Mesendoderm (in vitro differentiated cells): ENCODE measurements at regions not wholly inside any gene's neighbourhood (a gene's known extent, or its start where the extent isn't known, plus 50 kb on each side); places are given as distances from the start of the nearest gene placed in this dataset.
"Not testable (repeated sequence)": the region's sequence is repeated elsewhere in the genome, so short reads cannot be mapped to it uniquely, and the experiment has no call there.

ENCODE experiments used
- DNase-seq: peaks from one replicate; pipeline ENCODE4 v3.0.0; 2013
- H2AK5ac ChIP-seq: 2 replicates; pipeline ENCODE4 v1.6.1; 2013; ENCODE audit warnings: low read length, inconsistent platforms
- H2BK120ac ChIP-seq: 2 replicates; pipeline ENCODE4 v1.6.1; 2013; ENCODE audit warnings: low read depth, mild to moderate bottlenecking, low read length, moderate library complexity, mixed read lengths
- H2BK15ac ChIP-seq: replicated peaks from 2 replicates; pipeline ENCODE4 v1.6.1; 2013; ENCODE audit warnings: low read depth, mild to moderate bottlenecking, moderate library complexity
- H2BK5ac ChIP-seq: 2 replicates; pipeline ENCODE4 v1.6.1; 2013; ENCODE audit warnings: low read length, inconsistent platforms
- H3K18ac ChIP-seq: 2 replicates; pipeline ENCODE4 v1.6.1; 2013; ENCODE audit warnings: mild to moderate bottlenecking, low read length, mixed read lengths
- H3K23ac ChIP-seq: one replicate; pipeline ENCODE4 v1.6.1; 2013; ENCODE audit warnings: low read length
- H3K27ac ChIP-seq: 2 replicates; pipeline ENCODE4 v1.5.1; 2013; ENCODE audit warnings: low read depth, mild to moderate bottlenecking, inconsistent platforms, low read length, moderate library complexity
- H3K27me3 ChIP-seq: 2 replicates; pipeline ENCODE4 v1.6.1; 2013; ENCODE audit warnings: low read length, control low read depth, mild to moderate bottlenecking, inconsistent platforms; ENCODE audit not compliant: insufficient read depth, poor library complexity
- H3K36me3 ChIP-seq: 2 replicates; pipeline ENCODE4 v1.6.1; 2013; ENCODE audit warnings: low read length, inconsistent platforms; ENCODE audit not compliant: control insufficient read depth, insufficient read depth
- H3K4ac ChIP-seq: one replicate; pipeline ENCODE4 v1.6.1; 2013; ENCODE audit warnings: low read depth, mild to moderate bottlenecking, low read length, moderate library complexity
- H3K4me1 ChIP-seq: 2 replicates; pipeline ENCODE4 v1.6.1; 2013; ENCODE audit warnings: low read depth, low read length, inconsistent platforms; ENCODE audit not compliant: control insufficient read depth
- H3K4me2 ChIP-seq: 2 replicates; pipeline ENCODE4 v1.6.1; 2013; ENCODE audit warnings: low read length
- H3K4me3 ChIP-seq: 2 replicates; pipeline ENCODE4 v1.5.1; 2013; ENCODE audit warnings: mild to moderate bottlenecking, low read length
- H3K56ac ChIP-seq: one replicate; pipeline ENCODE4 v1.6.1; 2013; ENCODE audit warnings: low read length
- H3K79me1 ChIP-seq: 2 replicates; pipeline ENCODE4 v1.6.1; 2013; ENCODE audit warnings: low read length, inconsistent platforms
- H3K79me2 ChIP-seq: 2 replicates; pipeline ENCODE4 v1.6.1; 2013; ENCODE audit warnings: mild to moderate bottlenecking, low read length; ENCODE audit not compliant: control insufficient read depth, insufficient read depth
- H3K9ac ChIP-seq: 2 replicates; pipeline ENCODE4 v1.6.1; 2013; ENCODE audit warnings: low read length, inconsistent platforms
- H4K5ac ChIP-seq: one replicate; pipeline ENCODE4 v1.6.1; 2013; ENCODE audit warnings: low read length
- H4K8ac ChIP-seq: one replicate; pipeline ENCODE4 v1.6.1; 2013; ENCODE audit warnings: low read depth, mild to moderate bottlenecking, control low read depth, low read length, moderate library complexity
- WGBS: extraction: QIAGEN DNeasy Blood & Tissue Kit; methylation state at CpG from one replicate; pipeline ENCODE4 v1.1.7; 2013; ENCODE audit warnings: low lambda C conversion rate, missing lambda C conversion rate; ENCODE audit not compliant: insufficient coverage; ENCODE audit errors: extremely low coverage; 5-methylcytosine and 5-hydroxymethylcytosine counted together

DNA sequence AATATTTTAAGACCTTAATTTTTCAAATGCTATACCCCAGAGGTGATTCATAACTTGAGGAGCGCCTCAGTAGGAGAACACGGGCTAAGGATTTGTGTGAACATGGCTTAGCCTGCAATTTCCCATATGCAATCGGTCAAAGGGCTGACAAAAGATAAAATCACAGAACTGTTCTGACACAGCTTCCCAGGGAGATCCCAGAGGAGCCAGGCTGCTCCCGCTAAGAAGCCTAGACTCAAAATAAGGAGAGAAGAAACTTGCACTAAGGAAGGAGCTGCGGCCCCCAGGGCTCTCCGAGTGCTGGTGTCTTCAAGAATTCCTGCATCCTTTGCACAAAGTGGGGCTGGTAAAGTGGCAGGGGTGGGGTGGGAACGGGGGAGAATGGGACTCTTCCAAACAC is 106.3 kb upstream of the DLG1 start:
- H3K23ac ChIP-seq: no peak overlapping the region
- no CpG with 5 or more reads among the region's 7 CpGs for WGBS
- no peak overlapping the region for H2BK5ac ChIP-seq
- H3K56ac ChIP-seq: no peak overlapping the region
- H3K79me2 ChIP-seq: no peaks in the 10 kb centered on the region
- no peak overlapping the region for H3K4ac ChIP-seq
- no peak overlapping the region for H3K4me3 ChIP-seq
- H3K4me1 ChIP-seq: peaks cover 3% of the 10 kb centered on the region
- no peak overlapping the region for H3K9ac ChIP-seq
- H2BK15ac ChIP-seq: no peak overlapping the region
- H3K27me3 ChIP-seq: no peaks in the 10 kb centered on the region
- H2BK120ac ChIP-seq: no peak overlapping the region
- H2AK5ac ChIP-seq: no peak overlapping the region
- H3K36me3 ChIP-seq: no peaks in the 10 kb centered on the region
- H3K4me2 ChIP-seq: no peak overlapping the region
- H3K18ac ChIP-seq: no peak overlapping the region
- no peak overlapping the region for H4K8ac ChIP-seq
- DNase-seq: no peak
- H3K27ac ChIP-seq: no peak overlapping the region
- H3K79me1 ChIP-seq: no peaks in the 10 kb centered on the region
- H4K5ac ChIP-seq: no peak overlapping the region

DNA sequence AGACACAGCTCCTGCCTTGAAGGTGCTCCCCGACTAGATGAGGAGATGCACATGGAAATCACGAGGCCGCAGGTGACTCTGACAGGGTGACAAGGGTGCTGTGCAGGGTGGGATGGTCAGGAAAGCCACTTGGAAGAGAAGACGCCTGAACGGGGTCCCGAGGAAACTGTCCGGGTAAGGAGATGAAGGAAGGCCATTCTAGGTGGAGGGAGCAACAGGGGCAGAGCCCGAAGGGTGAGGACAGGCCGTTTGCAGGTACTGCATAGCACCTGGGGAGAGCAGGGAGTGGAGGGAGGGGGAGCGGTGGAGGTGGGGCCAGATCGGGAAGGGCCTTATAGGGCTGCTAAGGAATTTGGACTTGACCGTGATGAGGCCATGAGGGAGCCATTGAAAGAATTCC is 105.6 kb upstream of the DLG1 start:
- no peak overlapping the region for H3K4me3 ChIP-seq
- no peak overlapping the region for H3K23ac ChIP-seq
- H3K4me2 ChIP-seq: no peak overlapping the region
- H2BK15ac ChIP-seq: no peak overlapping the region
- peaks cover 8% of the 10 kb centered on the region for H3K4me1 ChIP-seq
- H2BK120ac ChIP-seq: no peak overlapping the region
- H2BK5ac ChIP-seq: no peak overlapping the region
- no peak overlapping the region for H3K4ac ChIP-seq
- H4K5ac ChIP-seq: no peak overlapping the region
- DNase-seq: no peak
- no peaks in the 10 kb centered on the region for H3K36me3 ChIP-seq
- no peaks in the 10 kb centered on the region for H3K79me2 ChIP-seq
- no peak overlapping the region for H3K56ac ChIP-seq
- no peaks in the 10 kb centered on the region for H3K79me1 ChIP-seq
- no peak overlapping the region for H3K18ac ChIP-seq
- H3K9ac ChIP-seq: no peak overlapping the region
- no peak overlapping the region for H4K8ac ChIP-seq
- H2AK5ac ChIP-seq: no peak overlapping the region
- H3K27ac ChIP-seq: no peak overlapping the region
- no CpG with 5 or more reads among the region's 12 CpGs for WGBS
- no peaks in the 10 kb centered on the region for H3K27me3 ChIP-seq

DNA sequence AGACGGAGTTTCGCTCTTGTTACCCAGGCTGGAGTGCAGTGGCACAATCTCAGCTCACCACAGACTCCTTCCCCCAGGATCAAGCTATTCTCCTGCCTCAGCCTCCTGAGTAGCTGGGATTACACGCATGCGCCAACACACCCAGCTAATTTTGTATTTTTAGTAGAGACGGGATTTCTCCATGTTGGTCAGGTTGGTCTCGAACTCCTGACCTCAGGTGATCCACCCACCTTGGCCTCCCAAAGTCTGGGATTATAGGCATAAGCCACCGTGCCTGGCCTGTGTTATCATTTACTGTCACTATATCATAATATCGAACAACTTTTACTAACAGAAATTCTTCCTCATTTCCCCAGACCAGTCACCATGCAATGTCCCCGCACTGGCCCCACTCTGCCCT is 104.0 kb upstream of the DLG1 start:
- not testable (repeated sequence) for H3K27ac ChIP-seq, H3K4me2 ChIP-seq, H4K8ac ChIP-seq, H3K18ac ChIP-seq, H3K36me3 ChIP-seq, H4K5ac ChIP-seq, H2BK15ac ChIP-seq, H2AK5ac ChIP-seq, H3K4ac ChIP-seq, H3K9ac ChIP-seq, H3K23ac ChIP-seq, H3K27me3 ChIP-seq, H3K4me3 ChIP-seq, H3K79me2 ChIP-seq, H3K56ac ChIP-seq, DNase-seq, H2BK5ac ChIP-seq, H3K4me1 ChIP-seq, H2BK120ac ChIP-seq, H3K79me1 ChIP-seq
- WGBS: no CpG with 5 or more reads among the region's 9 CpGs

DNA sequence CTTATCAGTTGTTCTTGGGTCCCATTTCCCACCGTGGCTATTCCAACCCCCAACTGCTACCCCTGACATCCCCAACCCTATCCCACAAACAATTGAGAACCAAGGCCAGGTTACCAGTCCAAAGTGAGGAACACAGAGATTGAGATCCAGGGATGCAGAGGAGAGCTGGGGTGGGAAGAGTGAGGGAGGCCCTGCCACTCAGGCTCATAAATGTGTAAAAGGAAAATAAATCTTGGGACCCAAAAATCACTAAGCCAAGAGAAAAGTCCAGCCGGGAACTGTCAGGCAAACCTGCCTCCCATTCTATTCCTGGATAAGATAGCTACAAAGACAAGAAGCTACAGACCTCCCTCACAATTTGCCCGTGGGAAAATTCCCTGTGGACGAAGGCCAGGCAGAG is 101.1 kb upstream of the DLG1 start:
- peak overlapping the region; percentile 78 for H4K8ac ChIP-seq
- peak overlapping the region; percentile 69 for H3K56ac ChIP-seq
- H3K79me2 ChIP-seq: no peaks in the 10 kb centered on the region
- peak overlapping the region; percentile 86 for H2BK5ac ChIP-seq
- H3K18ac ChIP-seq: peak overlapping the region; percentile 56
- H3K27ac ChIP-seq: no peak overlapping the region
- no peak overlapping the region for H3K4me3 ChIP-seq
- no peak for DNase-seq
- H3K4me2 ChIP-seq: no peak overlapping the region
- peaks cover 8% of the 10 kb centered on the region for H3K4me1 ChIP-seq
- H3K4ac ChIP-seq: no peak overlapping the region
- no peak overlapping the region for H2BK15ac ChIP-seq
- H3K23ac ChIP-seq: peak overlapping the region; percentile 48
- H3K27me3 ChIP-seq: no peaks in the 10 kb centered on the region
- WGBS: no CpG with 5 or more reads among the region's 4 CpGs
- H3K79me1 ChIP-seq: no peaks in the 10 kb centered on the region
- H2AK5ac ChIP-seq: no peak overlapping the region
- H3K9ac ChIP-seq: no peak overlapping the region
- H4K5ac ChIP-seq: peak overlapping the region; percentile 96
- no peak overlapping the region for H2BK120ac ChIP-seq
- no peaks in the 10 kb centered on the region for H3K36me3 ChIP-seq

- no peak overlapping the region for H3K4me3 ChIP-seq
- H2BK120ac ChIP-seq: no peak overlapping the region
- H3K4me1 ChIP-seq: peaks cover 8% of the 10 kb centered on the region
- peak overlapping the region; percentile 65 for H2AK5ac ChIP-seq
- WGBS: no CpG with 5 or more reads among the region's 6 CpGs
- H3K27ac ChIP-seq: no peak overlapping the region
- H3K4ac ChIP-seq: no peak overlapping the region
- H4K5ac ChIP-seq: no peak overlapping the region
- H3K36me3 ChIP-seq: no peaks in the 10 kb centered on the region
- no peak overlapping the region for H3K23ac ChIP-seq
- H4K8ac ChIP-seq: no peak overlapping the region
- no peak overlapping the region for H2BK15ac ChIP-seq
- H3K79me1 ChIP-seq: no peaks in the 10 kb centered on the region
- H3K56ac ChIP-seq: no peak overlapping the region
- no peaks in the 10 kb centered on the region for H3K79me2 ChIP-seq
- H3K27me3 ChIP-seq: no peaks in the 10 kb centered on the region
- H3K9ac ChIP-seq: no peak overlapping the region
- H3K18ac ChIP-seq: no peak overlapping the region
- no peak overlapping the region for H3K4me2 ChIP-seq
- no peak overlapping the region for H2BK5ac ChIP-seq
- no peak for DNase-seq
Observed at GRCh38 chr3:197398286-197398878, 100.0 kb upstream of the DLG1 start.

DNA sequence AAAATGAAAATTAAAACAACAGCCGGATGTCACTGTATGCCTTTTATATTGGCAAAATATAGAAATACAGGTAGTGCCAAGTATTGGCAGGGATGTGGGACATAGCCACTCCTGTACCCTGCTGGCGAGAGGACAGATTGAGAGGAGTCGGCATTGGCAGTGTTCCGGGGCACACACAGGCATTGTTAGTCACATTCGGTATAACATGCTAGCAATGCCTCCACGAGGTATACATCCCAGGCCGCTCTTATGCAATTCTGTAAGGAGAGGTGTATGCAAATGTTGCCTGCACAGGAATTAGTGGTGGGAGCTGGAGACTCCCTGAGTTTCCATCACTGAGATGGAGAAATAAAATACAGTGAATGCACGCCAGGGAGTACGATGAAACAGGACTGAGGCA is 99.4 kb upstream of the DLG1 start:
- Histone ChIP-seq H3K79me2 (no peaks in the 10 kb centered on the region), H2BK15ac (no peak overlapping the region), H4K5ac (no peak overlapping the region), H3K4ac (no peak overlapping the region), H4K8ac (no peak overlapping the region), H3K18ac (no peak overlapping the region), H3K9ac (no peak overlapping the region), H3K4me3 (no peak overlapping the region), H3K4me1 (peaks cover 8% of the 10 kb centered on the region), H3K23ac (no peak overlapping the region), H3K4me2 (no peak overlapping the region), H2AK5ac (no peak overlapping the region), H3K56ac (no peak overlapping the region), H3K79me1 (no peaks in the 10 kb centered on the region), H2BK5ac (no peak overlapping the region), H3K36me3 (no peaks in the 10 kb centered on the region), H3K27ac (no peak overlapping the region), H2BK120ac (no peak overlapping the region), H3K27me3 (no peaks in the 10 kb centered on the region)
- WGBS: no CpG with 5 or more reads among the region's 9 CpGs
- DNase-seq: no peak
